IMR-90 (cell line): ENCODE measurements at regions not wholly inside any gene's neighbourhood (a gene's known extent, or its start where the extent isn't known, plus 50 kb on each side); places are given as distances from the start of the nearest gene placed in this dataset.

Experiments used
- ATAC-seq: fragments of 200-7000 bp; cut with Tn5 transposase; 2 replicates; pipeline ENCODE4 v1.9.1; 2020; ENCODE audit warnings: low read depth, mild to moderate bottlenecking, moderate library complexity
- BruUV-seq: library from RNA; stranded (reverse); fragments of 400-500 nt; replicated peaks from 2 replicates; lab custom pipeline; 2021; lab: Mats Ljungman, UMichigan
- CTCF ChIA-PET: fragments of 300-600 bp; formaldehyde crosslinking; extraction: SDS; loops from one replicate; lab custom pipeline; 2021; ENCODE audit warnings: antibody characterized with exemption; lab: Yijun Ruan, JAX
- POLR2A ChIA-PET: fragments of 300-600 bp; sonication (Branson Sonifier 250); formaldehyde crosslinking; loops from one replicate; lab custom pipeline; 2022; ENCODE audit warnings: antibody characterized with exemption; ENCODE audit not compliant: unreplicated experiment; lab: Charles Lee
- DNase-seq: peaks from one replicate; pipeline ENCODE4 v3.0.0; 2013
- H2AFZ ChIP-seq: replicated peaks from 2 replicates; pipeline ENCODE3; 2013; ENCODE audit warnings: low read length, mild to moderate bottlenecking; ENCODE audit not compliant: poor library complexity
- H2AK5ac ChIP-seq: 2 replicates; pipeline ENCODE4 v1.6.1; 2013; ENCODE audit warnings: low read depth, low read length, inconsistent platforms
- H2AK9ac ChIP-seq: replicated peaks from 2 replicates; pipeline ENCODE3; 2013; ENCODE audit warnings: mild to moderate bottlenecking, low read depth, low read length, moderate library complexity; ENCODE audit not compliant: poor library complexity
- H2BK120ac ChIP-seq: 2 replicates; pipeline ENCODE4 v1.6.1; 2013; ENCODE audit warnings: low read depth, low read length, inconsistent platforms
- H2BK15ac ChIP-seq: 3 replicates; pipeline ENCODE4 v1.6.1; 2013; ENCODE audit warnings: low read depth, low read length, inconsistent platforms
- H2BK20ac ChIP-seq: 2 replicates; pipeline ENCODE4 v1.6.1; 2013; ENCODE audit warnings: low read depth, mild to moderate bottlenecking, inconsistent platforms, low read length, moderate library complexity
- H2BK5ac ChIP-seq: 2 replicates; pipeline ENCODE4 v1.6.1; 2013; ENCODE audit warnings: mild to moderate bottlenecking, low read depth, low read length, inconsistent platforms; ENCODE audit not compliant: poor library complexity, severe bottlenecking
- H3K14ac ChIP-seq: replicated peaks from 2 replicates; pipeline ENCODE4 v1.6.1; 2013; ENCODE audit warnings: low read depth, low read length, inconsistent platforms
- H3K18ac ChIP-seq: 2 replicates; pipeline ENCODE4 v1.6.1; 2013; ENCODE audit warnings: low read depth, low read length, control low read depth
- H3K23ac ChIP-seq: 2 replicates; pipeline ENCODE4 v1.6.1; 2013; ENCODE audit warnings: low read depth, low read length, inconsistent platforms
- H3K27ac ChIP-seq: 2 replicates; pipeline ENCODE4 v1.5.1; 2013; ENCODE audit warnings: mild to moderate bottlenecking, control low read depth, low read length; ENCODE audit not compliant: insufficient read depth
- H3K27me3 ChIP-seq: 2 replicates; pipeline ENCODE4 v1.6.1; 2013; ENCODE audit warnings: low read length; ENCODE audit not compliant: control insufficient read depth, insufficient read depth
- H3K36me3 ChIP-seq: 2 replicates; pipeline ENCODE4 v1.6.1; 2013; ENCODE audit warnings: low read length, mixed read lengths; ENCODE audit not compliant: control insufficient read depth, insufficient read depth
- H3K4ac ChIP-seq: 2 replicates; pipeline ENCODE4 v1.6.1; 2013; ENCODE audit warnings: low read depth, low read length, inconsistent platforms
- H3K4me1 ChIP-seq: 2 replicates; pipeline ENCODE4 v1.6.1; 2013; ENCODE audit warnings: low read length, mixed read lengths; ENCODE audit not compliant: control insufficient read depth, insufficient read depth
- H3K4me2 ChIP-seq: 2 replicates; pipeline ENCODE4 v1.6.1; 2013; ENCODE audit warnings: low read depth, mild to moderate bottlenecking, control low read depth, low read length, moderate library complexity
- H3K4me3 ChIP-seq: 2 replicates; pipeline ENCODE4 v1.5.1; 2013; ENCODE audit warnings: low read depth, mild to moderate bottlenecking, control low read depth, low read length, moderate library complexity; ENCODE audit not compliant: insufficient read depth
- H3K56ac ChIP-seq: 2 replicates; pipeline ENCODE4 v1.6.1; 2013; ENCODE audit warnings: low read length, inconsistent platforms; ENCODE audit not compliant: insufficient read depth; ENCODE audit errors: extremely low read depth
- H3K79me1 ChIP-seq, 2 experiments: 2 replicates each; pipeline ENCODE4 v1.6.1; 2013; ENCODE audit warnings: low read length in 2 of 2, inconsistent platforms in 1 of 2, low read depth in 1 of 2
- H3K9ac ChIP-seq: 2 replicates; pipeline ENCODE4 v1.6.1; 2013; ENCODE audit warnings: low read depth, low read length, control low read depth
- H3K9me1 ChIP-seq: 2 replicates; pipeline ENCODE4 v1.6.1; 2013; ENCODE audit warnings: low read length, inconsistent platforms; ENCODE audit not compliant: insufficient read depth
- H3K9me3 ChIP-seq: 2 replicates; pipeline ENCODE4 v1.6.1; 2013; ENCODE audit warnings: low read length; ENCODE audit not compliant: control insufficient read depth, insufficient read depth
- H4K20me1 ChIP-seq: 2 replicates; pipeline ENCODE4 v1.6.1; 2013; ENCODE audit warnings: low read length, inconsistent platforms; ENCODE audit not compliant: insufficient read depth
- H4K5ac ChIP-seq: 2 replicates; pipeline ENCODE4 v1.6.1; 2013; ENCODE audit warnings: mild to moderate bottlenecking, low read depth, low read length, control low read depth
- H4K8ac ChIP-seq, 2 experiments: 2 replicates each; pipeline ENCODE4 v1.6.1; 2013; ENCODE audit warnings: low read depth in 2 of 2, low read length in 2 of 2, control low read depth in 1 of 2, inconsistent platforms in 1 of 2
- H4K91ac ChIP-seq: 2 replicates; pipeline ENCODE4 v1.6.1; 2013; ENCODE audit warnings: low read depth, low read length, inconsistent platforms; ENCODE audit not compliant: insufficient read depth
- BHLHE40 ChIP-seq: fragments of 150-350 bp; IDR thresholded peaks from 2 replicates; pipeline ENCODE4 v1.6.1; 2016; ENCODE audit warnings: mild to moderate bottlenecking, low read depth, low read length
- CEBPB ChIP-seq: IDR thresholded peaks from 2 replicates; pipeline ENCODE4 v1.6.1; 2012; ENCODE audit warnings: low read depth, low read length, improper control_type of control experiment
- ELK1 ChIP-seq: fragments of 150-350 bp; IDR thresholded peaks from 2 replicates; pipeline ENCODE4 v1.6.1; 2016; ENCODE audit warnings: low read depth, mild to moderate bottlenecking, low read length, moderate library complexity, borderline replicate concordance
- FOS ChIP-seq: fragments of 150-350 bp; IDR thresholded peaks from 2 replicates; pipeline ENCODE4 v1.6.1; 2016; ENCODE audit warnings: low read depth, low read length
- MAFK ChIP-seq: IDR thresholded peaks from 2 replicates; pipeline ENCODE4 v1.6.1; 2012; ENCODE audit warnings: low read depth, low read length, improper control_type of control experiment
- MAZ ChIP-seq: IDR thresholded peaks from 2 replicates; pipeline ENCODE4 v1.6.1; 2012; ENCODE audit warnings: low read depth, mild to moderate bottlenecking, low read length, improper control_type of control experiment, moderate library complexity, borderline replicate concordance
- MXI1 ChIP-seq: IDR thresholded peaks from 2 replicates; pipeline ENCODE4 v1.6.1; 2012; ENCODE audit warnings: low read depth, mild to moderate bottlenecking, low read length, moderate library complexity, borderline replicate concordance
- NFE2L2 ChIP-seq: fragments of 150-350 bp; IDR thresholded peaks from 2 replicates; pipeline ENCODE4 v1.6.1; 2016; ENCODE audit warnings: low read depth, mild to moderate bottlenecking, low read length
- POLR2A ChIP-seq: IDR thresholded peaks from 2 replicates; pipeline ENCODE4 v1.6.1; 2012; ENCODE audit warnings: mild to moderate bottlenecking, low read depth, low read length
- RAD21 ChIP-seq: IDR thresholded peaks from 2 replicates; pipeline ENCODE4 v1.6.1; 2012; ENCODE audit warnings: low read length, improper control_type of control experiment
- RCOR1 ChIP-seq: IDR thresholded peaks from 2 replicates; pipeline ENCODE4 v1.6.1; 2012; ENCODE audit warnings: mild to moderate bottlenecking, low read length, improper control_type of control experiment; ENCODE audit not compliant: insufficient replicate concordance
- RFX5 ChIP-seq: IDR thresholded peaks from 2 replicates; pipeline ENCODE4 v1.8.0; 2012; ENCODE audit warnings: low read depth, mild to moderate bottlenecking, low read length, moderate library complexity
- SMC3 ChIP-seq: fragments of 150-350 bp; IDR thresholded peaks from 2 replicates; pipeline ENCODE4 v1.6.1; 2016; ENCODE audit warnings: low read depth, mild to moderate bottlenecking, antibody characterized with exemption, low read length, moderate library complexity
- WGBS, 2 experiments: methylation state at CpG; one replicate each; pipeline versions ENCODE4 v1.1.5 to v1.1.7; 2013; ENCODE audit warnings: missing lambda C conversion rate in 2 of 2; ENCODE audit not compliant: insufficient read length in 1 of 2; ENCODE audit errors: extremely low coverage in 2 of 2; 5-methylcytosine and 5-hydroxymethylcytosine counted together
- dilution Hi-C: fragments of 300-500 bp; cut with HindIII; formaldehyde crosslinking; loops from one replicate; pipeline ENCODE4 v1.14.3; 2018; ENCODE audit warnings: low sequenced_read_pairs; ENCODE audit not compliant: unreplicated experiment
- in situ Hi-C: fragments of 300-500 bp; cut with MboI; formaldehyde crosslinking; loops from 3 replicates; pipeline ENCODE4 v1.14.3; 2019; ENCODE audit warnings: low sequenced_read_pairs, inconsistent platforms, mixed read lengths
- intact Hi-C: fragments of 100-400 bp; cut with micrococcal nuclease; formaldehyde crosslinking; loops from 2 replicates; pipeline ENCODE4 v1.10.0; 2022
- TF ChIP-seq, protein P1 (sequence below): fragments of 150-350 bp; IDR thresholded peaks from 2 replicates; pipeline ENCODE4 v1.6.1; 2017; ENCODE audit warnings: mild to moderate bottlenecking, antibody characterized with exemption, low read length, low read depth
- TF ChIP-seq, protein P2 (sequence below): conservative IDR thresholded peaks from 2 replicates; pipeline ENCODE4 v1.5.1; 2012; ENCODE audit warnings: mild to moderate bottlenecking, low read depth, low read length, improper control_type of control experiment

DNA sequence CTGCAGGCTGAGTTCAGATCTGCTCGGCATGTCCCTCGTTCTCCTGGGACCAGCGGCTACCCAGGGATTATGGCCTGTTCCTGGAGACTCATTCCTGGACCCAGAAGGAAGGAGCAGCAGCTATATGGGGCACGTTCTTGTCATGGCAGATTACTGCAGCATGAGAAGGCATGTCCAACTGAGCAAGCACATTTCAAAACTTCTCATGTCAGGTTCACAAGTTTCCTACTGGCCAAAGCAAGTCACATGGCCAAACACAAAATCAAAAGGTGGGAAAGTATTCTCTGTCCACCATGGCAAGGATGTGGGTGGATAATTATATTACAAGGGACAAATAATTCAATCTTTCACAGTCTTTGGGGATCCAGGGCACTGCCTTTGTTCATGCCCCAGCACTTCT, 71.9 kb upstream of the C15orf39 start:
- Histone ChIP-seq H2AFZ (no peak overlapping the region), H3K9ac (no peak overlapping the region), H3K27me3 (peaks cover 13% of the 10 kb centered on the region), H2AK9ac (no peak overlapping the region), H4K5ac (no peak overlapping the region), H3K56ac (no peak overlapping the region), H3K36me3 (no peaks in the 10 kb centered on the region), H3K4ac (no peak overlapping the region), H3K23ac (no peak overlapping the region), H3K79me1 (no peaks in the 10 kb centered on the region), H4K8ac (no peak overlapping the region), H4K91ac (no peak overlapping the region), H3K27ac (no peak overlapping the region), H2BK5ac (no peak overlapping the region), H3K18ac (no peak overlapping the region), H2BK120ac (no peak overlapping the region), H3K4me3 (no peak overlapping the region), H2BK20ac (no peak overlapping the region), H3K4me1 (no peaks in the 10 kb centered on the region), H2AK5ac (no peak overlapping the region), H3K4me2 (no peak overlapping the region), H4K20me1 (no peaks in the 10 kb centered on the region), H2BK15ac (no peak overlapping the region), H3K9me3 (no peaks in the 10 kb centered on the region), H3K9me1 (no peaks in the 10 kb centered on the region), H3K14ac (no peak overlapping the region)
- in situ Hi-C loops (no loop called here), intact Hi-C loops (no loop called here), dilution Hi-C loops (no loop called here)
- CTCF ChIA-PET: interaction anchor here (0.6 to 1.2 kb wide), 2 partner anchors 10 to 74 kb away, joined by 3 to 7 read pairs; no protein-coding TSS in a partner anchor
- no peak for TF ChIP-seq BHLHE40
- TF ChIP-seq RAD21: no peak
- TF ChIP-seq, protein P1, sequence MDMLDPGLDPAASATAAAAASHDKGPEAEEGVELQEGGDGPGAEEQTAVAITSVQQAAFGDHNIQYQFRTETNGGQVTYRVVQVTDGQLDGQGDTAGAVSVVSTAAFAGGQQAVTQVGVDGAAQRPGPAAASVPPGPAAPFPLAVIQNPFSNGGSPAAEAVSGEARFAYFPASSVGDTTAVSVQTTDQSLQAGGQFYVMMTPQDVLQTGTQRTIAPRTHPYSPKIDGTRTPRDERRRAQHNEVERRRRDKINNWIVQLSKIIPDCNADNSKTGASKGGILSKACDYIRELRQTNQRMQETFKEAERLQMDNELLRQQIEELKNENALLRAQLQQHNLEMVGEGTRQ: no peak
- no peak for TF ChIP-seq SMC3
- TF ChIP-seq MAFK: no peak
- TF ChIP-seq CEBPB: no peak
- TF ChIP-seq FOS: no peak
- no peak for TF ChIP-seq NFE2L2
- no peak for TF ChIP-seq ELK1
- no peak for TF ChIP-seq MAZ
- no peak for TF ChIP-seq MXI1
- no peak for TF ChIP-seq POLR2A
- no peak for TF ChIP-seq RFX5
- no peak for TF ChIP-seq RCOR1
- TF ChIP-seq, protein P2, sequence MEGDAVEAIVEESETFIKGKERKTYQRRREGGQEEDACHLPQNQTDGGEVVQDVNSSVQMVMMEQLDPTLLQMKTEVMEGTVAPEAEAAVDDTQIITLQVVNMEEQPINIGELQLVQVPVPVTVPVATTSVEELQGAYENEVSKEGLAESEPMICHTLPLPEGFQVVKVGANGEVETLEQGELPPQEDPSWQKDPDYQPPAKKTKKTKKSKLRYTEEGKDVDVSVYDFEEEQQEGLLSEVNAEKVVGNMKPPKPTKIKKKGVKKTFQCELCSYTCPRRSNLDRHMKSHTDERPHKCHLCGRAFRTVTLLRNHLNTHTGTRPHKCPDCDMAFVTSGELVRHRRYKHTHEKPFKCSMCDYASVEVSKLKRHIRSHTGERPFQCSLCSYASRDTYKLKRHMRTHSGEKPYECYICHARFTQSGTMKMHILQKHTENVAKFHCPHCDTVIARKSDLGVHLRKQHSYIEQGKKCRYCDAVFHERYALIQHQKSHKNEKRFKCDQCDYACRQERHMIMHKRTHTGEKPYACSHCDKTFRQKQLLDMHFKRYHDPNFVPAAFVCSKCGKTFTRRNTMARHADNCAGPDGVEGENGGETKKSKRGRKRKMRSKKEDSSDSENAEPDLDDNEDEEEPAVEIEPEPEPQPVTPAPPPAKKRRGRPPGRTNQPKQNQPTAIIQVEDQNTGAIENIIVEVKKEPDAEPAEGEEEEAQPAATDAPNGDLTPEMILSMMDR: no peak
- POLR2A ChIA-PET: no interaction called here
- no peak for DNase-seq
- WGBS, 2 experiments: 62% methylated on average over 3 of the region's 4 CpGs; no CpG with 5 or more reads in 1 of the 2 experiments
- no peak for ATAC-seq
- no TSS peak for BruUV-seq
